ENCODE measurements at regions not wholly inside any gene's neighbourhood (a gene's known extent, or its start where the extent isn't known, plus 50 kb on each side); places are given as distances from the start of the nearest gene placed in this dataset.

DNA sequence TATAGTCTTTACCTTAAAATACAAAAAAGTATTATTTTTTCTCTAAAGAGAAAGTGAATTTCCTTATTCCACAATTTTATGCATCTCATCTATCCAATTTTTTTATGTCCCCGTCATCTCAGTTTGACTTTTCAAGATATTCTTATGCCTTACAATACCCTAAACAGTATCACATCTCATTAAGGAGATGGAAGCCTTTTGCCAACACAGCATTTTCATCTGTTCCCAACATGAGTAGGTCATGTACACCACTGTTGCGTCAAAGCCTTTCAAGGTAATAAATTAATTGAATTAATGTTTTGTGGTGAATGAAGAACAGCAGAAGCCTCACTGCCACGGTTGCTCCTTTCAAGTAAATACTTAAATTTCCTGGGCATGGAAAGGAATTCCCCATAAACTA, 299.4 kb downstream of the EPHA4 start:
- TF ChIP-seq, protein P1, sequence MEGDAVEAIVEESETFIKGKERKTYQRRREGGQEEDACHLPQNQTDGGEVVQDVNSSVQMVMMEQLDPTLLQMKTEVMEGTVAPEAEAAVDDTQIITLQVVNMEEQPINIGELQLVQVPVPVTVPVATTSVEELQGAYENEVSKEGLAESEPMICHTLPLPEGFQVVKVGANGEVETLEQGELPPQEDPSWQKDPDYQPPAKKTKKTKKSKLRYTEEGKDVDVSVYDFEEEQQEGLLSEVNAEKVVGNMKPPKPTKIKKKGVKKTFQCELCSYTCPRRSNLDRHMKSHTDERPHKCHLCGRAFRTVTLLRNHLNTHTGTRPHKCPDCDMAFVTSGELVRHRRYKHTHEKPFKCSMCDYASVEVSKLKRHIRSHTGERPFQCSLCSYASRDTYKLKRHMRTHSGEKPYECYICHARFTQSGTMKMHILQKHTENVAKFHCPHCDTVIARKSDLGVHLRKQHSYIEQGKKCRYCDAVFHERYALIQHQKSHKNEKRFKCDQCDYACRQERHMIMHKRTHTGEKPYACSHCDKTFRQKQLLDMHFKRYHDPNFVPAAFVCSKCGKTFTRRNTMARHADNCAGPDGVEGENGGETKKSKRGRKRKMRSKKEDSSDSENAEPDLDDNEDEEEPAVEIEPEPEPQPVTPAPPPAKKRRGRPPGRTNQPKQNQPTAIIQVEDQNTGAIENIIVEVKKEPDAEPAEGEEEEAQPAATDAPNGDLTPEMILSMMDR (IDR thresholded peaks at IDR 0.05; ENCODE audit: low read length, missing control alignments): no peak
- no peak overlapping the region for H3K4me3 ChIP-seq (replicated peaks; ENCODE audit: low read depth, low read length)
- DNase-seq (ENCODE audit: low read depth): no peak

DNA sequence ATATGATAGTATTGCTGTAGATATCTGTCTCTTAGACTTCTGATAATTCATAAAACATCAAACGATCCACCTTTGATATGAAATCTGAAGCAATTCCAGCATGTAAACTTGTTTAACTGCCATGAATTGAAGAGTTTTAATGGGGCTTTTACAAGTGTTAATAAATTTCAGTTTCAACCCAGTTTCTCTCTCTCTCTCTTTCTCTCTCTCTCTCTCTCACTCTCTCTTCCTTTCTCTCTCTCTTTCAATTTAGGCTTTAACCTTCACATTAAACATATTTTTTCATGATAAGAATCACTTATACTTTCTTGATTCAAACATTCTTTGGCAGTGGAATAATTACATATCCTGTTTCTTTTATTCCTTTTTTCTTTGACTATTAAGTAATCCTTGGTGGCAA, 296.1 kb downstream of the EPHA4 start:
- TF ChIP-seq, protein P1 (IDR thresholded peaks at IDR 0.05; ENCODE audit: low read length, missing control alignments): no peak
- H3K4me3 ChIP-seq (replicated peaks; ENCODE audit: low read depth, low read length): no peak overlapping the region
- DNase-seq (ENCODE audit: low read depth): no peak

DNA sequence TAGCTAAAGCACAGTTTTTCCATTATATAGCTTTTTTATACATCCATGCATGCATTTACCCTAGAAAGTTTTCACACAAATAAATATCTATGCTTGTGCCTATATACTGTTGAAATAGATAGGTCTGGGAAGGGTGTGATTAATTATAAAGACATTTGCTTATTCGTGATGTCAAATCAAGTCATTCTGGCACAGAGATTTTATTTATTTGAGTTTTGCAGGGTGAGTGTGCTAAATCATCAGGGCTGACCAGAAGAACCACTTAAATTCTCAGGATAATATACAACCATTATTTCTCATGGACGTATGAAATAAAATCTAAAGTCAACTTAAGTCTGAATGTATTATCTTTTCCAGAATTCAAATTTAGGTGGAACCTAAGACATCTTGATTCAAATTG, 295.5 kb downstream of the EPHA4 start:
- no peak for DNase-seq (ENCODE audit: low read depth)
- no peak overlapping the region for H3K4me3 ChIP-seq (replicated peaks; ENCODE audit: low read depth, low read length)
- TF ChIP-seq, protein P1 (IDR thresholded peaks at IDR 0.05; ENCODE audit: low read length, missing control alignments): no peak

DNA sequence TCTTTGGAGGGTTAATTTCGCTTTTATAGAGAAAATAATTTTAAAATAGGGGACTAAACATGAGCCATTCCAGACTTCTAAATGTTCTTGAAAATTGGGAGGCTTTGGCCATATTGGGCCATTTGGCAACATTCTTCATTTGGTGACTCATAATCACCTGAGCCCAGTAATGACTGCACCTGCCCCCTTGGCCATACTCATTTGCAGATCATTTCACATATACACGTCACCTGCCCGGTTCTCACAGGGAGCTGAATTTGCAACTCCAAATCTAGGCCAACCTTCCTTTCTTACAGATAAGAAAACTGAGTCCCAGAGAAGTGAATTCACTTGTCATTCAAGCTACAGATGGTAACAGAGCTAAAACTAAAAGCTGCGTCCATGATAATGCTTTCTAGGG, 289.7 kb downstream of the EPHA4 start:
- no peak for DNase-seq (ENCODE audit: low read depth)
- H3K4me3 ChIP-seq (replicated peaks; ENCODE audit: low read depth, low read length): no peak overlapping the region
- TF ChIP-seq, protein P1 (IDR thresholded peaks at IDR 0.05; ENCODE audit: low read length, missing control alignments): no peak

DNA sequence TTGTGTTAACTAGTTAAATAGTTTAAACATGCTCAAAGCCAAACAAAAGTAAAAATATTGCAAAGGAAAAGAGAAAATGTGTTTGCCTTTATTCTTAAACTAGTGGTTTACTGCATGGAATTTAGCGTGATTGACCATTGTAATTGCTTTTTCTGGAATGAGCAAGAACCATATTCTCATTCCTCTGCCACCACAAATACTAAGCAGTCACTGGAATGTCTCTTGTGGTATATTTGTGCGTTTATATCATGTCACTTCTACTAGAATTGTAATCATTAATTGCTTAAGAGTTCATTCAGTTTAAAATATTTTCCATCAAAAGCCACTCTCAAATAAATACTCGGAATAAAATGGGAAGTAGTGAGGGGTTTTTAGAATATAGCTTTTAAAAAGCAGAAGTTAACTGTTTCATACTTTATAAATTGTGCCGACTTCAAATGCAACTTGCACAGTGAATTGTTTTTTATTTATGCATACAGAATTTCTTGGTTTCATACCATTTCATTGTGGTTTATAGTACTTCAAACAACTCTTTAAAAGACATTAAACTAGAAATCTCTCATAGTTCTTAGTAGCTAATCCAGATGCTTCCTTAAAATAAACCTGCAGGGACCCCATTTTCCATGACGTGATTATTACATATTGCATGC, 288.1 kb downstream of the EPHA4 start:
- H3K4me3 ChIP-seq (replicated peaks; ENCODE audit: low read depth, low read length): no peak overlapping the region
- TF ChIP-seq, protein P1 (IDR thresholded peaks at IDR 0.05; ENCODE audit: low read length, missing control alignments): no peak
- peak; percentile 7 for DNase-seq (ENCODE audit: low read depth)

DNA sequence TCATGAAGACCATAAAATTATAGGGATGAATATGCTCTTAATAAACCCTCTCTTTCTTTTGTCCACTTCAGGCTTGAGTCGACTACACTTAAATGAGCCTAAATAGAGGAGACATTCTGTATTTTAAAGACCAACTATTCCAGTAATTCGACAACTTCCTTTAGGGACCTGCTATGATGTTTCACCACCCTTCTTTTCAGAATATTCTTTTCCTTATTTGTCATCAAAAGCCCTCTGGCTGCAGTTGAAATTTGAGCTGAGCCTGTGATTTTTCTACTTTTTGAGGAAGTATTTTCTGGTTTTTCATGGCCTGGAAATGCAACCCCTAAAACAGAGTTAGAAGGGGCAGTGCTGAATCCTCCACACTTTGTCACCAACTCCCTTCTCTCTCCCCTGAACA, 287.0 kb downstream of the EPHA4 start:
- H3K4me3 ChIP-seq (replicated peaks; ENCODE audit: low read depth, low read length): no peak overlapping the region
- TF ChIP-seq, protein P1 (IDR thresholded peaks at IDR 0.05; ENCODE audit: low read length, missing control alignments): no peak
- no peak for DNase-seq (ENCODE audit: low read depth)

DNA sequence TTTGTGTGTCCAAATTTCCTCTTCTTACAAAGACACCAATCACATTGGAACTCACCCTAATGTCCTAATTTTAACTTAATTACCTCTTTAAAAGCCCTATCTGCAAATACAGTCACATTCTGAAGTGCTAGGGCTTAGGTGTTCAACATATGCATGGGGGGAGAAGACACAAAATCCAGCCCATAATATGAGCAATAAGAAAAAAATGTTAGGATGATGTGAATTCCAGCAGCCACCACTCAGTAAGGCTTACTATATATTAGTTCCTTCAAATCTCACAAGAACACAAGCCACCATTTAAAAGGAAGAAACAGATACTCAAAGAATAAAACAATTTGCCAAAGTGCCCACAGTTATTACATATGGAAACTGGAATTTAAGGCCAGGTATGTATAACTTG, 285.7 kb downstream of the EPHA4 start:
- no peak for DNase-seq (ENCODE audit: low read depth)
- no peak overlapping the region for H3K4me3 ChIP-seq (replicated peaks; ENCODE audit: low read depth, low read length)
- TF ChIP-seq, protein P1 (IDR thresholded peaks at IDR 0.05; ENCODE audit: low read length, missing control alignments): no peak
